ENCODE measurements at regions not wholly inside any gene's neighbourhood (a gene's known extent, or its start where the extent isn't known, plus 50 kb on each side); places are given as distances from the start of the nearest gene placed in this dataset.

DNA sequence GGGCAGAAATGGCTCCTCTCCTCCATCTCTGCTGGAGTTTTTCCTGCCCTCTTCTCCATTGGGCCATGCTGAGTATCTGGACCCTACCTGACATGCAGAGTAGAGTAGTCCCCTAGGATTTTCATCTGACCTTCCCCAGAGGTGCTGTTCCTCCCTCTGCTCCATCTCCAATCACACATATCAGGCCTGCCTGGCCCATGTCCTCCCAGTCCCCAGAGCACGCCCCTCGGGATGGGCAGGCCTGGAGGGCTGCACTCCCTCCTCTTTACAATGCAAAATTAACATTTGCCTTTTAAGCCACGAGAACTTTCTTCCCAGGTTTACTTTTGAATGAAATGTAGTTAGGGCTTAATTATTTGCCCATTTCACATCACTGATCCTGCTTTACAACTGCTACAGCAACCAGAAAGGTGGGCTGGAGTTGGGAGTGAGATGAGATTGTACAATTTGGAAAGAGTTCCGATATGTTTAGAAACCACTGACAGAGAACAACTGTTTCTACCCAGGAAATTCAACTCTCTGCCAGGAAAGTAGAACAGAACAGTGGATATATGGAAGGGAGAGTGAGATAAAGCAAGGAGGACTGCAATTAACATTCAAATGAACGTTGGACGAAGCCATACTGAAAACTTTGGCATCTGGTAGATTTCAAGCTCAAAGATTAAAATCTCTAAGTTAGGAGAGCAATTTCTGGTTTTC lies 184.0 kb upstream of the HABP2 start:
- DNase-seq = no peak

DNA sequence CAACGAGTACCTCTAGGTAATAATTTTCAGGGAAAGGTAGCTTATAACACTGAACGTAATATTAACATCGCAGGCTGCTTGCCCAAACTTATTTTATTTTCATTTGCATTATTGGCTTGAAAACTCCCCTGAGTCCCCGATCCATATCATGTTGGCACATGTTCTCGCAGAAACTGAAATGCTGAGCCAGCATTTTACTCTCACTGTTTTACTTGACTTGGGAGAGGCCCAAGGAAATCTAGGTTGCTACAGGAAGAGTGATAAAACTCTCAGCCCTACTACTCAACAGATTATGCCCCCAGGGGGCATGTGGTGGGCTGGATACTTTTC lies 183.5 kb upstream of the HABP2 start:
- DNase-seq = no peak

DNA sequence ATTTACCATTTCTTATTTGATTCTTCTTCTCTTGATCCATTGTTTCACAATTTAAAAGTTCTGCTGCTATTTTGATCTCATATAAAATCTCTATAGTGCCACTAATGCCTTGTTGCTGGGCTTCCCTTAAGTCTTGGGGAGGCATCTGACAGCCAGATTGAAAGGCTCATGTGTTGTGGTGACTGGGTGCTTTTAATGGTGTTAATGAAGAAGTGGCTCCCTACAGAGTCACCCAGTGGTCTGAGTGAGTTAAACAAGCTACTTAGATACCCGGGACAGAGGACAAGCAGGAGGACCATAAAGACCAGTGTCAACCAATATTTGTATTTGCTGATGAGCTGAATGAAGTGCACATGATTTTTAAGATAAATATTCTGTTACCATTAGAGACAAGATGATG lies 176.4 kb upstream of the HABP2 start:
- DNase-seq = no peak

DNA sequence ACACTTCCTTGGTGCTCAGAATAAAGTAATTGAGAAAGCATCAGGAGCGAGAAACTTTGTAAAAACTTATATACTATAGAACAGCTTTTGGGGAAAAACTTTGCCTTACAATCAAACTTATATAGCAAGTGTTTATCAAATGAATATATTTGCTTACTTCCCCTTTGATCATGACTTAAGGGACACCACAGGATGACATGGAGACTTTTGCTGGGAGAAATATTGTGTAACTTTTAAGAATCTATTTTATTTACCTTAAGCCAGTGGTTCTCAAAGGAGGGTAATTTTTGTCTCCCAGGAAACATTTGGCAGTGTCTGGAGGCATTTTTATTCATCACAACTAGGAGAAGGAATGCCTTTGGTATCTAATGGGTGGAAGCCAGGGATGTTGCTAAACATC lies 173.8 kb upstream of the HABP2 start:
- DNase-seq = no peak

DNA sequence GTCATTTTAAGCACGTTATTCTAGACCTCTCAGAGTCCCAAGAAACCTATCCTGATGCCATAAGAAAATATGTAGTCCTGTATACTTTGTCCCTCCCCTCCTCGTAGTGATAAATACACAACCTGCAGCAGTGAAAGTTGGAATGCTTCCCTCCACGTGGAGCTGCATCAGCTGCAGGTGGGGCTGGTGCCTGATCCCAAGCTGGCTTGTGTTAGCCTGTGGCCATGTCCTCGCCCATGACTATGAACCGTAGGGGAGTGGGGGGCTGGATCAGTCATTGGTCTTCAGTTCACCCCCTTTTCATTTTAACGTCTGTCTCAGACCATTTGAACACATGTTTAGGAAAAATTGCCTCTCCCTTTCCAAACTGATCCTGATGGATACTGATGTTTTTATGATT lies 171.4 kb upstream of the HABP2 start:
- DNase-seq = no peak

DNA sequence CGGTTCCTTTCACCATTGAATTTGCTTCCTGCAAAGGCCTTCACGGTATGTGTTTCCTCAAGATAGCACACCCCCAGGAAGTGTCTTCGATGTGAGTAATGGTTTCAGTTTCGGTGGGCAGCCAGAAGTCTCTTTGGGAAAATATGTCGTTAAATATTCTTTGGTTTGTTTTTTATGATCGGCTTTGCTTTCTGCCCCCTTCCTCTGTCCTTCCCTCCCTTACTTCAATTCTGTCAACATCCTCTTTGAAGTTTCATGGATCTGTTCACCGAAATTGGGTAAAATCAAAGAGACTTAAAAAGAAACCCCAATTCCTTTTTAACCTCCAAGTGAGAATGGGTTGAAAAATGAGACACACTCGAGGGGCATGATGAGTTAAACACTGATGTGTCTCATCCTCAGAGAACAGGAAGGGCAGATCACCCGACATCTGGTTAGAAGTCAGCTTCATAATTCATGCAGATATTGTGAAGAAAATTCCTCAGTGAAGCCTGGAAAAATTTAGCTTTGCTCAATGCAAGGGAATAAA lies 170.8 kb upstream of the HABP2 start:
- DNase-seq = no peak

DNA sequence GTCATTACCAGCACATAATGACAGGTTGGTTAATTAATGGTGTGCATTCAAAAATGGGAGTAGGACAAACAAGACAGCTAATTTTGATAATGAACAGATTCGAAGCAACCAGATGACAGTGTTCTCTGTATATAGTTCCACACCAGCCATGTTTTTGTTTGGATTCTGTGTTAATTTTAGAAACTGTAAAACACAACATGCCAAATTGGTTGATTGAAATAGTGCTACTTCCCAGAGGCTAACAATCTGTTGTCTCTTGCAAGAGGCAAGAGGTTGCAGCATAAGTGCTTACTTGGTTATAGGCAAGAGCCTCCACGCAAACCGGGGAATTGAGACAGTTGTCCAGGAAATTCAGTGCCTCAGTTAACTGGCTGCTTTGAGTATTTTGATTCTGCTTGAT lies 170.2 kb upstream of the HABP2 start:
- no peak for DNase-seq

DNA sequence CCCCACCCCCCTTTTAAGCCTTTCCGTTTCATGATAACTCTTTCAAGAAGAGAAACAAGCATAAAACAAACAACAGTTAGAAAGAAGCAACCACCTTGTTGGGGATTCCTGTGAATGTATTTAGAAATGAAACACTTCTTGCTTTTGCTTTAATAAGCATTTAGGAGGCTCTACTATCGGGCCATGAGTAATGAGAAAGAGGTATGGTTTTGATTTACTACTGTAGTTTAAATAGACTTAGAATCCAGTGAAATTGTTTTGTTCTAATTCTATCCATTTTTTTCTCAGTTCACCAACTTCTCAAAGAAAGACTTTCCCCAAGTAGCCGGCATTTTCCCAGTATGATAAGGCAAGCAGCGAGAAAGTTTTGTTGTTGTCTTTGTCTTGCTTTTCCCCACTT lies 168.7 kb upstream of the HABP2 start:
- DNase-seq = no peak

DNA sequence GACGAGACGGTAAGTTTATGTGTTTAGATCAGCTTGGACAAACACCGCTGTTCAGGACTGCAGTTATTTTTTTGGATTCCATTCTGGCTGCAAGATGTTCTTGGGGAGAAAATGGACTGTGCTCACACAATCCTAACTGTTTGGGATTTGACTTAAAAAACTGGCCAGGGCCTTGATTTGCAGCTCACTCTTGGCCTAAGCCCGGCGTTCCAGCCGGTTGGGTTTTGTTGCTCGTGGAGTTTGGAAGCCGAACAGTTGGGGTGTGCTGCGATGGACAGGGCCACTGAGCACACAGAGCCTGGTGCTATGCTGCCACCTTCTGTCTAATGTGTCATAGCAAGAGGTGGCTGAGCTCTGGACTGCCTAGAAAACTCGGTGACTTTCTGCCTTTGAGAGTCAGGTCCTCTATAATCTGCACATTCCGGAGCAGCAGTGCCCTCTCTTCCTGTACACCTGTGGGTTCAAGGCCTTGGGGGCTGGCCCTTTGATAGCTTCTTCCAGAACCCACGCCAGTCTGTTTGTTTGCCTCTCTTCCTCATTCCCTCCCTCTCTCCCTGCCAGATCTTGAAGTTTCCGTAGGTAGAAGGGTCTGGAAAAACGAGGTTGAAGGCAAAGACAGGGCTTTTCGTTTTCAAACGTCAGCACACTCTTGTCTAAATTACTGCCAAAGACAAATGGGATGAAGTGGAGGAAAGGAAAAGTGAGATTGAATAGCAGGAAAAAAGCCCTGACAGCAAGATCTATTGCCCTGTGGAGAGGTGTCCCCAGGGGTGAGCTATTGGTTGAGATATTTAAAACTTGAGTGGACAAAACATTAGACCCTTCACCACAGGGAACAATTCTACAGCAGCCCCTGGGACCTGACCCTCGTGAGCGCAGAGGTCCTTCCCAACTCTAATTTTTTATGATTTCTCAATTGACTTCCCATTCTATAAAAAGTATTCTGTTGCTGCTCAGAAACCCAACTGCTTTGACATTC lies 167.5 kb upstream of the HABP2 start:
- peak; percentile 62 for DNase-seq

DNA sequence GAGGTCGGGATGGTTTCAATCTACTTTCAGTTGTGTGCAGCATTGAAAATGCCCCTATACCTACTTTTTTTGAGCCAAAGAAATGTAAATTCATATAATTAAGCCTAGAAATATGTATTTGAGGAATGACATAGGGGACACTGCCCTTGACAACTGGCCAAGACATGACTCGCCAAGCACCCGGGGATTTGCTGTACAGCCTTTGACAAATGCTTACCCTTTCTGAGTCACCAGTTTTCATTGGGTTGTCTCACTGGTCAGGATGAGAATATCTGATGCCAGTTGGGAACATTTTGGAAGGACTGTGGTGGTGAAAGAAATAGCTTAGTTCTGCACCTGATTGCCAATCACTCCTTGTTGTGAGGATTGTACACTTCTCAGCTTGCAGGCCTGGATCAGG lies 166.8 kb upstream of the HABP2 start:
- DNase-seq = no peak

DNA sequence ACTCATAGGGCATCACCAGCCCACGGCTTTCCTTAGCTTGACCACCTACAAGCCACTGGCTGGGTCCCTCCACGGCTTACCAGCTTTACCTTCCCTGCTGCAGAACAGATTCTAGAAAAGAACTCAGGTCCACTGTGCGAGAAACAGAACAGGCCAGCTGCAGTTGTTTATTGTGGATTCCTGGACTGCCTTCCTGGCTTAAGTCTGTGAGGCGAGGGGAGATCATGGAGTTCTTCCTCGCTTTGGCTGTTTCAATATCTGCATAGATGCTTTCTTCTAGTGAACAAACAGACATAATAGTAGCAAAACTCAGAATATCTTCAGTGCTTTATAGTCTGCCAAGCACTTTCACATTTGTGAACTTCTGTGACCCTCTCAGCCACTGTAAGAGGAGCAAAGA lies 162.9 kb upstream of the HABP2 start:
- DNase-seq = no peak

DNA sequence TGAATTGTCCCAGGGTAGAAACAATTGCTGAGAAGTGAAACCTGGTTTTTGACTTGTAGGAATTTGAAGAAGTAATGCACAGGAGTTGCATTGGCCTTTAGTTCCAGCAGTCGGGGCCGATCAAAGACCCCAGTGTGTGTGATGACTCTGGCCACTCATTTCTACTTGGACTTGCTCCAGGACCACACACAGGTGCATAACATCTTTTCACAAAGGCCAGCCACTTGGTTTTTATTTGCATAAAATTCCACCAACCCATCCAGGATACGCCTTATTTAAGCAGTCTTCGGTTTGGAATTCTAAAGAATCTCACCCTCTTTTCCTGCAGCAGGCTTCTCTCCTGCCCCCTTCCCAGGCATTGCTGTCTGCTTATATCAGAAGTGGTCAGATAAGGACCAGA lies 162.0 kb upstream of the HABP2 start:
- DNase-seq = no peak

DNA sequence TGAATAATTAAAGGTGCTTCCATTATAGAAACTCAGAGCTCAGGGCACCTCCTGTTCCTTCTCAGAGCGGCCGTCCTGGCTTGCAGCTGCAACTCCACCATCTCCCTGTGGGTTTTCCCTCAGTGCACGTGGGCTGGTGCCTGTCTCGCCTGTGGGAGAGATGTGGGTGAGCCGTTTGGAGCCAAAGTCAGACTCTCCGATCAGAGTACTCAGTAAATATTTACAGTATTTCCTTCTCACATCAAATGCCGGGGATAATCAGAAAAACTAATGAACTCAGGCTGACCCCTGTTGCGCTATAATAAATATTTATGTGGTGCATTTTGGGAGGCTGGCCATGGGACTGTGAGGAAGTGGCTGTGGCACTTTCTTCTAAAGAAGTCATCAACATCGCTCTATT lies 155.8 kb upstream of the HABP2 start:
- DNase-seq = no peak

DNA sequence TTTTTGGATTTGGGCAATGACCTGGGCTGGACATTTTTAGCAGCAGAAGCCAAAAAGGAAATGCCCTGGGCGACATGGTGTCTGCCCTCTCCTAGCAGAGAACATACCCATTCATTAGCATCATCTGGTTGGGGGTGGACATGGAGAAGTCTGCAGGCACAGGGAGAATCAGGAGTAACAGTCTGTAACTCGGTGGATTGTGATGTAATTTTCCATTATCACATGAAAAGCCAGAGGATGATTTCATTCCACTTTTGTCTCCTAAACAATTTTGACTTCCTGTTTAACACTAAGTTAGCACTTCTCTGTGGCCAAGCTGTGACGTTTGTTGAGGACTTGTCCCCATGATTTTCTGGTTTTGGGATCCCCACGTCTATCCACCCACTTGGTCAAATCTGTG lies 153.8 kb upstream of the HABP2 start:
- DNase-seq = no peak

DNA sequence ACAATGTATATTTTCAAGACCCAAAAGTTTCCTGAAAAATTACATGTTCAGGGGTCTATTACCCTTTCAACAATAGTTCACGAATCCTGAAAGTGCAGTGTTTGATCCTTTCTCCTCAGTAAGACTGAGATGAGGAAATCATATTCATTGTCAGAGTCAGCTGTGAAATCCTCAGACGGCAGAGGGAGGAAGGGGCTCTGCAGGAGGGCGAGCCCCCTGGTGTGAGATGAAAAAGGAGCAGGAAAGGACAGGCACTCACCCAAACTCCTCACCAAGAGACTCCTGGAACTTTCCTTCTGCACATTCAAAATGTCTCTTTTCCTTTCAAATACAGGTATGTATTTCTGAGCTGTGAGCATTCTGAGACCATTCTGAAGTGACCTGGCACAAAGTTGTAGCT lies 150.3 kb upstream of the HABP2 start:
- no peak for DNase-seq

DNA sequence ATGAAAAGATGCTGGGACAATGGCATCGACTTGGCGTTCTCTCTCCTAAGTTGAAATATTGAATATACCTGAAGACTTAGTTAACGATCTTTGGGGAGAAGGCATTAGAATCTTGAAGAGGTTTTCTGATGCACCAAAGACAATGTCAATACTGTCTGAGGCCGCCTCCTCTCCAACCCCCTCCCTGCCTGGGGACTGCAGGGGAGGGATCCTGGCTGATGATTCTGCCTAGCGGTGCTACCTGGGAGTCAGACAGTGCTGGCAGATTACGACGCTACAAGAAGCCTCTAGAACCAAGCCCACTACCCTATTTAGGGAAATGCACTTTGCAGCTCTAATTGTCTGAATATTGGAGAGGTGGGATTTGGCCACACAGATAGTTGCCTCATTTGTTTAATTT lies 145.6 kb upstream of the HABP2 start:
- DNase-seq = no peak

DNA sequence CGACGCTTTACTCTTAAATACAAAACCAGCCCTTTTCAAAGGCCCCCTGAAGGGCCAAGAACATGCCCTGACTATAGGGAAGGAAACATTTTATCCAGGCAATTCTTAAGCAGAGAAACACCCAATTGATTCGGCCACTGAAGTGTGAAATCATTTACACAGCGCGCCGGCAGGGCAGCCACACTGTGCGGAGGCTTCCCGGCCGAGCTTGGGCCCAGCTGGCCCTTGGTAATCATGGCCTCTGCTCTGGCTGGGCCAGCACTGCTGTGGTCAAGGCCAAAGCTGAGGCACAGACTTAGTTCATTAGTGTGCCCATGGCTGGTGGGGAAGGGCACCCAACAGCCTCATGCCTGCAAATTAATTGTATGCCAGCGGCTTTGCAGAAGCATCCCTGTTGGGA lies 143.7 kb upstream of the HABP2 start:
- DNase-seq = no peak

DNA sequence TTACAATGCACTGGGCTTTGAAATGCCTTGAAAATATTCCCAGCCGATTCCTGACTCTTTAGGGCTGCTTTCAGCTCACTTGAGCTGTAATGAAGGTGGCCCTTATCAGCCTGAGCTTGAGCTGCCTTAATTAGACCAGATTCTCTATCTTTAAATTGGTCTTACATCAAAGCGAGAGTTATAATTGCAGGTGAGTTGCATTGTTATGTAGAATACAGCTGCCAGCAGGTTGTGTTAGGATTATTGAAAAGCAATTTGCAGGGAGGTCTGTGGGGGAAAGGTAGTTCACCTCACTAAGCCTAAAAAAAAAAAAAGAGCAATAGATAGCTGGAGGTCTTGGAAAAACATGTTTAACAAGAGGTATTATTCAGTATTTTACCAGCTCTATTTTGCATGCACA lies 142.2 kb upstream of the HABP2 start:
- no peak for DNase-seq

DNA sequence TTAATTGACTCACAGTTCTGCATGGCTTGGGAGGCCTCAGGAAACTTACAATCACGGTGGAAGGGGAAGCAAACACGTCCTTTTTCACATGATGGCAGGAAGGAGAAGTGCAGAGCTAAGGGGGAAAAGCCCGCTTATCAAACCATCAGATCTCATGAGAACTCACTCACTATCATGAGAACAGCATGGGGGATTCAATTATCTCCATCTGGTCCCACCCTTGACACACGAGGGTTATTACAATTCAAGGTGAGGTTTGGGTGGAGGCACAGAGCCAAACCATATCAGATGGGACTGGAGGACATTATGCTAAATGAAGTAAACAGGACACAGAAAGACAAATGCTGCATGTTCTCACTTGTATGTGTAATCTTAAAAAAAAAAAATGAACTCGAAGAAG lies 141.4 kb upstream of the HABP2 start:
- DNase-seq = no peak

DNA sequence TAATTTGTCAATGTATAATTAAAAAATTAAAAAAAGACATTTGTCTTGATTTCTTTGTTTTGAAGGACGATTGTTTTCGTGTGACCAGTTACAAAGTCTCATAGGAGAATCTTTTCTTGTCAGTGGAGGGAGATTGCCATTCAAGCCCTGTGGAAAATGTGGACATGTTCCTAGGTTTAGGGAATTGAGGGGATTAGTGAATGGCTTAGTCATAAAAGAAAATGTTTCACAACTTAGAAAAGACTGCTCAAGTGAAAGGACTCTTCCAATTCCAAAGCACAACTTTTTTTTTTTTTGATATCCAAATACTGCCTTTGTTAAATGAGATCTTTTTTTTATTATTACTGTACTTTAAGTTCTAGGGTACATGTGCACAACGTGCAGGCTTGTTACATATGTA lies 140.7 kb upstream of the HABP2 start:
- DNase-seq = no peak

DNA sequence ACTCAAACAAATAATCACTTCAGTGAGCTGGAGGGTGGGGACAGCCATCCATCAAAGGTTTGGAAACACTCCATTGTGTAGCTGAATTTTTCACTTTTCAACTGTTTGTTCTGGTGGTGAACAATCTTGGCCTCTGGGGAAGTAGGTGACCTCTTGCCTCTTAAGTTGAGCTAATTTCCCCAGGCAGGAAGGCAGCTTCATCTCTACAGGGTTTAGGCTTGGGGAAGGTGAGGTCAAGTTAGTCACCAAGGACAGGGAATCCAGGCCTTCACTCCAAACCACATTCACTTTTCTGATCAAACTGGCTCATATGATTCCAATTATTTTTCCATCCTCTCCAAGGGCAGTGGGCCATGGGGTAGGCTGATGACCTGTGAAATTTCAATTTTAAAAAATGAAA lies 138.3 kb upstream of the HABP2 start:
- no peak for DNase-seq

DNA sequence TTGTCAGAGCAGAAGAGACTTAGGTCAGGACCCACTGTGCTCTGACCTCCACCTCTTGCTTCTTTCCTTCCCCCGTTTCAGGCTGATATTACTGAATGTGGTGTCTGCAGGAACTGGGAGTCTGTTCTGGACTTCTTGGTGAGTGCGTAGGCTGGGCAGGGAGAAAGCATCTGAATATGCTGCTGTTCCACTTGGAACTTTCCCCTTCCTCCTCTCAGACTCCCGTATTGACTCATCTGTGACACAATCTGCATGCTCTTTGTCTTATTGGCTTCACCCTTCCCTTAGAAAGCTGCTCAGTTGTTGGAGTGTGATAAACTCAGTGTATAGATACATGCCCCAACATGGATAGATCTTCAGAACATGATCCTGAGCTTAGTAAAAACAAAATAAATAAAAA lies 137.6 kb upstream of the HABP2 start:
- DNase-seq = no peak

DNA sequence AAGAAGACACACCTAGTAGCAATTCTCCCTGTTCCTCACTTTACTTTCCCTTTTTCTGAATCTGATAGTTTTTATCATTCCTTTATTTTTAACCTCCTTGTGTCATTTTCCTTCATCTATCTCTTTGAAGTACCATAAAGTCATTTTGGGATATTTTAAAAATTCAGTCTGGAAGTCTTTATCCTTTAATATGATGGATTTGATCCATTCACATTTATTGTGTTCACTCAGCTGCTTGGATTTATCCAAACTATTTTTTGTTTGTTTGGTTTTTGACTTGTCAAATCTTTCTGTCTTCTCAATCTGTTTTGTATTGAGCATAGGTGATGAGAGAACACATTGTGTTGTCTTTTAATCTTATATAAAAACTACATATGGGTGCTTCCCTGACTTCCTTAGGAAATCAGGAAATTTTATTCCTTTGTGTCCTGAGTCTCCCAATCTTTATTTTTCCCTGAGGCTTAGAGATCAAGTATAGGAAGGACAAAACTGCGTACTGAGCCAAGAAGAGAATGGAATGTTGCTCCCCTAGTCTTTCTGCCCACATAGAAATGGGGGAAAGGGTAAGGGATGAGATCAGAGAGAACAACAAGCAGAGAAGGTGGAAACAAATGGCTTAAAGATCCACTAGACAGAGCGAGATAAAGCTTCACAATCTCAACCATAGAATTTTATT lies 132.7 kb upstream of the HABP2 start:
- DNase-seq = no peak
